ENCODE measurements at regions not wholly inside any gene's neighbourhood (a gene's known extent, or its start where the extent isn't known, plus 50 kb on each side); places are given as distances from the start of the nearest gene placed in this dataset.
"Not testable (repeated sequence)": the region's sequence is repeated elsewhere in the genome, so short reads cannot be mapped to it uniquely, and the experiment has no call there.

- Histone ChIP-seq H3K9me3 (replicated peaks in 1 of 11) (peaks cover 0 to 28% (median 14%) of the 10 kb centered on the region in 11 experiments; a peak in 11 of 22 replicates), H3K9ac (no peak overlapping the region), H4K20me1 (no peaks in the 10 kb centered on the region), H3K4me1 (peaks cover 0 to 3% (median 0%) of the 10 kb centered on the region in 10 experiments; a peak in 1 of 20 replicates), H3K4me2 (no peak overlapping the region), H3K4me3 (no peak overlapping the region), H3K36me3 (no peaks in the 10 kb centered on the region), H3K27ac (no peak overlapping the region), H3K27me3 (no peaks in the 10 kb centered on the region)
- TF ChIP-seq Cebpa-rat (IDR thresholded peaks at IDR 0.05), result no peak
Measured at GRCh38 chr7:69110450-69111050, 487.7 kb upstream of the AUTS2 start.

- H3K36me3 ChIP-seq, result no peaks in the 10 kb centered on the region
- H3K4me2 ChIP-seq, result no peak overlapping the region
- no peak overlapping the region for H3K4me3 ChIP-seq
- no peaks in the 10 kb centered on the region for H3K27me3 ChIP-seq
- no peaks in the 10 kb centered on the region for H3K4me1 ChIP-seq
- no peak overlapping the region for H3K27ac ChIP-seq
- TF ChIP-seq Cebpa-rat (IDR thresholded peaks at IDR 0.05), result no peak
- H3K9me3 ChIP-seq (replicated peaks in 1 of 11), result peaks cover 0 to 28% (median 14%) of the 10 kb centered on the region in 11 experiments; a peak in 11 of 22 replicates
- no peak overlapping the region for H3K9ac ChIP-seq
- H4K20me1 ChIP-seq, result no peaks in the 10 kb centered on the region
Measured at GRCh38 chr7:69114374-69114773, 483.9 kb upstream of the AUTS2 start.

GRCh38 chr7:69115788-69116187 lies 482.5 kb upstream of the AUTS2 start:
- H3K9ac ChIP-seq, result no peak overlapping the region
- H3K9me3 ChIP-seq (replicated peaks in 1 of 11), result peaks cover 0 to 20% (median 9%) of the 10 kb centered on the region in 11 experiments; a peak in 11 of 22 replicates
- no peaks in the 10 kb centered on the region for H4K20me1 ChIP-seq
- no peak overlapping the region for H3K27ac ChIP-seq
- H3K36me3 ChIP-seq, result no peaks in the 10 kb centered on the region
- H3K4me1 ChIP-seq, result no peaks in the 10 kb centered on the region
- no peak for TF ChIP-seq Cebpa-rat (IDR thresholded peaks at IDR 0.05)
- H3K4me2 ChIP-seq, result no peak overlapping the region
- no peak overlapping the region for H3K4me3 ChIP-seq
- no peaks in the 10 kb centered on the region for H3K27me3 ChIP-seq

- not testable (repeated sequence) for H3K27me3 ChIP-seq, H3K9ac ChIP-seq, H3K4me1 ChIP-seq, H4K20me1 ChIP-seq, H3K36me3 ChIP-seq, H3K4me3 ChIP-seq, H3K4me2 ChIP-seq, H3K27ac ChIP-seq
- peaks cover 0 to 19% (median 9%) of the 10 kb centered on the region in 11 experiments; a peak in 10 of 22 replicates for H3K9me3 ChIP-seq (replicated peaks in 1 of 11)
Measured at GRCh38 chr7:69116196-69116595, 482.1 kb upstream of the AUTS2 start.

GRCh38 chr7:69122953-69123352 lies 475.3 kb upstream of the AUTS2 start:
- no peak overlapping the region for H3K27ac ChIP-seq
- H3K9ac ChIP-seq, result no peak overlapping the region
- peaks cover 5 to 14% (median 12%) of the 10 kb centered on the region in 10 experiments; a peak in 19 of 20 replicates for H3K4me1 ChIP-seq
- peaks cover 0 to 16% (median 7%) of the 10 kb centered on the region in 11 experiments; a peak in 8 of 22 replicates for H3K9me3 ChIP-seq (replicated peaks in 1 of 11)
- no peaks in the 10 kb centered on the region for H4K20me1 ChIP-seq
- H3K4me3 ChIP-seq, result no peak overlapping the region
- TF ChIP-seq Cebpa-rat (IDR thresholded peaks at IDR 0.05), result no peak
- no peak overlapping the region for H3K4me2 ChIP-seq
- H3K27me3 ChIP-seq, result no peaks in the 10 kb centered on the region
- H3K36me3 ChIP-seq, result no peaks in the 10 kb centered on the region

- peak overlapping the region in 8 of 11 experiments; percentile 16 to 66 (median 45); a peak in 15 of 22 replicates for H3K4me2 ChIP-seq
- no peak overlapping the region for H3K4me3 ChIP-seq
Measured at GRCh38 chr7:69126896-69127479, 471.3 kb upstream of the AUTS2 start.

GRCh38 chr7:69129524-69129923 lies 468.8 kb upstream of the AUTS2 start:
- TF ChIP-seq Cebpa-rat (IDR thresholded peaks at IDR 0.05), result no peak
- Histone ChIP-seq H3K9me3 (replicated peaks in 1 of 11) (peaks cover 0 to 33% (median 15%) of the 10 kb centered on the region in 11 experiments; a peak in 12 of 22 replicates), H3K36me3 (no peaks in the 10 kb centered on the region), H3K4me3 (no peak overlapping the region), H3K9ac (no peak overlapping the region), H4K20me1 (no peaks in the 10 kb centered on the region), H3K4me1 (peaks cover 12 to 41% (median 31%) of the 10 kb centered on the region in 10 experiments; a peak in 19 of 20 replicates), H3K4me2 (peak overlapping the region in 9 of 11 experiments; percentile 2 to 33 (median 18); a peak in 12 of 22 replicates), H3K27ac (no peak overlapping the region), H3K27me3 (no peaks in the 10 kb centered on the region)

More at GRCh38 chr7:69126896-69127479, 471.3 kb upstream of the AUTS2 start:
- Histone ChIP-seq H3K27ac (no peak overlapping the region), H3K36me3 (no peaks in the 10 kb centered on the region), H3K4me1 (peaks cover 12 to 35% (median 31%) of the 10 kb centered on the region in 10 experiments; a peak in 19 of 20 replicates), H3K9me3 (replicated peaks in 1 of 11) (peaks cover 0 to 28% (median 15%) of the 10 kb centered on the region in 11 experiments; a peak in 12 of 22 replicates), H4K20me1 (no peaks in the 10 kb centered on the region), H3K27me3 (no peaks in the 10 kb centered on the region), H3K9ac (no peak overlapping the region)
- TF ChIP-seq Cebpa-rat (IDR thresholded peaks at IDR 0.05), result no peak

GRCh38 chr7:69129951-69130350 lies 468.3 kb upstream of the AUTS2 start:
- H3K4me1 ChIP-seq, result peaks cover 12 to 41% (median 31%) of the 10 kb centered on the region in 10 experiments; a peak in 19 of 20 replicates
- no peak overlapping the region for H3K4me3 ChIP-seq
- no peak overlapping the region for H3K9ac ChIP-seq
- peak overlapping the region in 9 of 11 experiments; percentile 2 to 33 (median 18); a peak in 11 of 22 replicates for H3K4me2 ChIP-seq
- no peaks in the 10 kb centered on the region for H3K27me3 ChIP-seq
- H3K27ac ChIP-seq, result no peak overlapping the region
- H4K20me1 ChIP-seq, result no peaks in the 10 kb centered on the region
- no peaks in the 10 kb centered on the region for H3K36me3 ChIP-seq
- peaks cover 0 to 35% (median 16%) of the 10 kb centered on the region in 11 experiments; a peak in 14 of 22 replicates for H3K9me3 ChIP-seq (replicated peaks in 1 of 11)
- no peak for TF ChIP-seq Cebpa-rat (IDR thresholded peaks at IDR 0.05)

- Histone ChIP-seq H3K9me3 (replicated peaks in 1 of 11) (peaks cover 4 to 39% (median 21%) of the 10 kb centered on the region in 11 experiments; a peak in 19 of 22 replicates), H3K4me2 (peak overlapping the region in 7 of 11 experiments; percentile 3 to 26 (median 18); a peak in 8 of 22 replicates), H3K27me3 (no peaks in the 10 kb centered on the region), H3K27ac (no peak overlapping the region), H3K4me1 (peaks cover 12 to 41% (median 31%) of the 10 kb centered on the region in 10 experiments; a peak in 19 of 20 replicates), H3K9ac (no peak overlapping the region), H3K36me3 (no peaks in the 10 kb centered on the region), H3K4me3 (no peak overlapping the region), H4K20me1 (no peaks in the 10 kb centered on the region)
- TF ChIP-seq Cebpa-rat (IDR thresholded peaks at IDR 0.05), result no peak
Measured at GRCh38 chr7:69130396-69130795, 467.9 kb upstream of the AUTS2 start.

Data from BLaER1 treated with 17β-estradiol and CSF1 and Interleukin-3, amounts not matched to agents 10 nM and 100 nM (cell line).